NCI-H2081 treated with DMSO at 0.1 percent for 48 hours (cell line): ENCODE measurements at regions not wholly inside any gene's neighbourhood (a gene's known extent, or its start where the extent isn't known, plus 50 kb on each side); places are given as distances from the start of the nearest gene placed in this dataset.
"Not testable (repeated sequence)": the region's sequence is repeated elsewhere in the genome, so short reads cannot be mapped to it uniquely, and the experiment has no call there.

Experiments used
- DNase-seq: peaks from one replicate; lab custom pipeline; 2025; lab: John Stamatoyannopoulos, UW

DNA sequence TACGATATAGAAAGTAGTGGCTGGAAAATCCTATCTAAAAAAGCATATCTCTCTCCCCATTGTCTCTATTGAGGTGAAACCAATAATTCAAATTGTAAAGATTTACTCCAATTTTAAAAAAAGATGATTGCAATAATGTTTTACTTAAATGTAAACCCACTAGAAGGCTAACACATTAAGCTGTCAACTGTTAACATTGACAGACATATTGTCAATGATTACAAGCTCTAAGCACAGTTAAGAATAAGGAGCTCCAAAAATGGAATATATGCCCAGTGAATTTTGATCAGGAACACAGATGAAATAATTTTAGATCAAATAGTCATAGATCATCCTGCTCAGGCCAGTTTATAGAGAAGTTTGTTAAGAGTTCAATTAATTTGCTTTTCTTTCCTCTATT is 123.6 kb upstream of the NETO1 start:
- no peak for DNase-seq

DNA sequence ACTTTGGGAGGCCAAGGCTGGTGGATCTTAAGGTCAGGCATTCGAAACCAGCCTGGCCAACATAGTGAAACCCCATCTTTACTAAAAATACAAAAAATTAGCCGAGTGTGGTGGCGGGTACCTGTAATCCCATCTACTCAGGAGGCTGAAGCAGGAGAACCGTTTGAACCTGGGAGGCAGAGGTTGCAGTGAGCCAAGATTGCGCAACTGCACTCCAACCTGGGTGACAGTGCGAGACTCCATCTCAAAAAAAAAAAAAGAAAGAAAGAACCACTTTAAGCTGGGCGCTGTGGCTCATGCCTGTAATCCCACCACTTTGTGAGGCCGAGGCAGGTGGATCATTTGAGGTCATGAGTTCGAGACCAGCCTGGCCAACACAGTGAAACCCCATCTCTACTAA is 119.8 kb upstream of the NETO1 start:
- DNase-seq = not testable (repeated sequence)

DNA sequence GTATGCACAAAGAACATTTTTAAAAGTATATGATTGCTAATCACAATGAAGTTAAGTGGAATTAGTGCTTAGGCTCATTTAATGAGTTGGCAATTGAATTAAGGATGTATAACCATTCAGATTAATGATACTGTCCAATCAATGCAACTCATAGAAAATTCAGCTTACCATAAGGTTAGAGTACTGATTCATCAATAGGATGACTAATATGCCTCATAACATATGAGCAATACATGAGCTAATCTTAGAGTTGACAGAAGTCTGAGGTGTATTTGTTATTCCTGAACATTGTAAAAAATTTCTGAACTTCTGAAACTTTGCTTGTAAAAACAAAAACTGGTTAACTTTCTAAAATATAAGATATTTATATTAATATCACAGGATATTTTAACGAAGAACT is 118.3 kb upstream of the NETO1 start:
- DNase-seq = no peak

DNA sequence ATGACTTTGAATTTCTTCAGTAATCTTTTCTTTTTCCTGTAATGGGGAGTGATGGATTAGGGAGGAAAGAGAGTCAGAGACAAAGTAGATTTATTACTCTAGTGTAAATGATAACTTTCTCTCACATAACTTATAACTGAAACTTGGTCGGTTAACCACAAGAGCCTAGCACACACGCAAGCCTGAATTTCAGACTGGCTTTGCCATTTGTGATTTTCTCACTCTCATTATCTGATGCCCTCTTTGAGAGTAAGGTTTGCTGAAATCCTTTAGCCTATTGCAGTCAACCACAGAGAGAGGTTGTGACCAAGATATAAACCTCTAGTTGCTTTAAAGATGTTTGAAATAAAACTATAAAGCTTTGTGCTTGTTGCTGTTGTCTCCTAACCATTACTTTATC is 117.9 kb upstream of the NETO1 start:
- no peak for DNase-seq

DNA sequence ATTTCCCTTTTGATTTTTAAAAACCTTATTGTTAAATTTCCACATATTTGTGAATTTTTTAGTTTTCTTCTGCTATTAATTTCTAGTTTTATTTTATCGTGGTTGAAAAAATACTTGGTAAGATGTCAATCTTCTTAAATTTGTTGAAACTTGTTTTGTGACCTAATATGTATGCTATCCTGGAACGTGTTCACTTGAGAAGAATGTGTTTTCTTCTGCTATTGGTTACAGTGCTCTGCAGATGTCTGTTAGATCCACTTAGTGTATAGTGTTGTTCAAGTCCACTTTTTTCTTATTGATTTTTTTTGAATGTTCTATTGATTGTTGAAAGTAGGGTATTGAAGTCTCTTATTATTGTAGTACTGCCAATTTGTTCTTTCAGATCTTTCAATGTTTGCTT is 116.5 kb upstream of the NETO1 start:
- DNase-seq = no peak

DNA sequence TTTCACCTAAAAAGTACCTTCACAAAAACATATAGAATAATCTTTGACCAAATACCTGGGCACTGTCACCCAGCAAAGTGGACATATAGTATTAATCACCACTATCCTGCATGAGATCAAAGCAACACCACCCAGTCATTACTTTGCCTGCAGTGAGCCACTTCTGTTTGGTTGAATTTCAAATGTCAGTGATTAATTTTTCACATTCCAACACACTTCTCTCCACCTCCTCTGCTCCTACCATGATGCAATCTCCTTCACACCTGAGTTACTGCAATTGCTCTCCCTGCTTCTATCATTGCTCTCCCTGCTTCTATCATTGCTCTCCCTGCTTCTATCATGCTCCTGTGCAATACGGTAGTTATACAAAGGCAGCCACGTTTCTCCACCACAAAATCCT is 106.1 kb upstream of the NETO1 start:
- no peak for DNase-seq

DNA sequence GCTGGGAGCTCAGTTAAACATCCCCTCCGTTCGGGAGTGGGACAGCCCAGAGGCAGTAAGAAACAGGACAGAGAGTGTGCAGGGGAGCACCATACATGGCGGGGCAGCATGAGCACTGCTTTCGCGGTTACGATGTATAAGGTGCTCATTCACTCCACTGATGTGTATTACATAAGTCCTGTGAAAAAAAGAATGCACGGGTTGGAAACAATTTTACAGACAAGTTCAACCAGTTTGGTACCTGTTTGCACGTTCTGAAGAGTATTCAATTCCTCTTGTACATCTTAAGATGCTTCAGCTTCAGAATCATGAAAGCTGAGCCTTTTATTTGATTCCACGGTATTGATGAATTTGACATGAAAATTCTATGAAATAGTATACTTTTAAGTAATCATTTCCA is 97.8 kb upstream of the NETO1 start:
- no peak for DNase-seq

DNA sequence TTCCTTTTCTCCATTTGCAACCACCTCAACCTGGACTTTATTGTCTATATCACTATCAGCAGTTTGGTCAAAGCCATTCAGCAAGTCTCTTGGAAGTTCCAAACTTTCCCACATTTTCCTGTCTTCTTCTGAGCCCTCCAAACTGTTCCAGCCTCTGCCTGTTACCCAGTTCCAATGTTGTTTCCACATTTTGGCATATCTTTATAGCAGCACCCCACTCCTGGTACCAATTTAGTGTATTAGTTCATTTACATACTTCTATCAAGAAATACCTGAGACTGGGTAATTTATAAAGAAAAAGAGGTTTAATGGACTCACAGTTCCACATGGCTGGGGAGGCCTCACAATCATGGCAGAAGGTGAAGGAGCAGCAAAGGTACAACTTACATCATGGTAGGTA is 90.4 kb upstream of the NETO1 start:
- DNase-seq = not testable (repeated sequence)

DNA sequence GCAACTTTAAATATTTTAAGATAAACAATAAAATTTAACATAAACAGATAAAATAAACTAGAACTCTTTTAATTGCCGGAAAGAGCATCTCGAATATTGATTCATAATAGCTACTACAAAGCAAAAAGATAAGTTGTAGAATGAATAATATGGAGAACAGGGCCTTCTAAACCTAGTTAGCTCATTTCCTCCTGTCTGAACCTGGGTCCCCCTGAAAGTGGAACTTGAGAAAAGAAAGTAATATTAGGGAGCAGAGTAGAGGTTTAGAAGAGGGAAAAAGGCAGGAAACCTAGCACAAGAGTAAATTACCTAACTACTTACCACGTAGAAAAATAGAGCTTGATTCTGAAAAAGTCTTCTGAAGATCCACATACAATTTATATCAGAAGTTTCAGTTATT is 80.7 kb upstream of the NETO1 start:
- DNase-seq = no peak

DNA sequence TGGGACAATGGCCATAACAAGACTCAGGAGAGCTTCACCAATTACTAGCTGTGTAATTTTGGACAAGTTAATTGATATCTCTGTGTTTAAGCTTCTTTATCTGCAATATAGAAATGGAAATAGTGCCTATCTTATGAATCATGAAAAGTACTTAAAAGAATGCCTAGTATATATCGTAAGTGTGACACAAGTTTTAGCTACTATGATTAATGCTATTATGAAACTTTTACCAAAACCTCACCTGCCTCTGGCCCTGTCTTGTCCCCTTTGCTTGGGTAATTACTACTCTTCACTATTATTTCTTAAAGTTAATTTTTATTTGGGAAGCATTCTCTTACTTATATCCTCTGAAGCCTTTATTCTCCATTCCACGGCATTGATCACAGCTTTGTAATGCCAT is 75.0 kb upstream of the NETO1 start:
- DNase-seq = no peak

DNA sequence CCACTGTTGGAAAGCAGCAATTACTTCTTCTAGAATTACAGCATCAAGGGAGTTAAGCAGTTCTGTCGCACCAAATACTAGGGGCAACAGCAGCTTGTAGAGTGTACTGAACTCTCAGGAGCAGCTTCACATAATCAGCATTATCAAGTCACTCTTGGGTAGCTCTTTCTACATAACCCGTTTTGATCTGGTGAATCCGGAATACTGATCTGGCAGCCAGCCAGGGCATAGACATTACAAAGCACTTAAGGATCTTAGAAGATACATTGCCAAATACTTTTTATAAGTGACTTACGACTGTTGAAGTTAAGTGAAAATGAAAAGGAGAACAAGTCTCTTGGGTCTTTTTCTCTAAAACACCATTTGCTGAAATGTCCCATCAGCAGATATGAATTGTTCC is 73.2 kb upstream of the NETO1 start:
- DNase-seq = no peak

DNA sequence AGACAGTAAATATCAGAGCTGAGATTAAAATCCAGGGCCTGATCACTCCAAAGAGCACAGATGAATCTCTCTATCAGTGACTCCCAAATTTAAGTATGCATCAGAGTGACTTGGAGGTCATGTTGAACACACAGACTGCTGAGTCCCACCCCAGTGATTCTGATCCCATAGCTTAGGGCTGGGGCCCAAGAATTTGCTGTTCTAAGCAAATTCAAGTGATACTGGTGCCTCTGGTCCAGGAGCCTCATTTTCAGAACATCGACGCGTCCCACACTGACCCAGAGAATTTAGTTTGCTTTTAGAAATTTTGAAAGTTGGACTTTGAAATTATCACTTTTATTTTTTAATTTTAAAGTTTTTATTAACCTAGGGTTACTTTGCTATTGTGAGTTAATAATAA is 72.7 kb upstream of the NETO1 start:
- no peak for DNase-seq

DNA sequence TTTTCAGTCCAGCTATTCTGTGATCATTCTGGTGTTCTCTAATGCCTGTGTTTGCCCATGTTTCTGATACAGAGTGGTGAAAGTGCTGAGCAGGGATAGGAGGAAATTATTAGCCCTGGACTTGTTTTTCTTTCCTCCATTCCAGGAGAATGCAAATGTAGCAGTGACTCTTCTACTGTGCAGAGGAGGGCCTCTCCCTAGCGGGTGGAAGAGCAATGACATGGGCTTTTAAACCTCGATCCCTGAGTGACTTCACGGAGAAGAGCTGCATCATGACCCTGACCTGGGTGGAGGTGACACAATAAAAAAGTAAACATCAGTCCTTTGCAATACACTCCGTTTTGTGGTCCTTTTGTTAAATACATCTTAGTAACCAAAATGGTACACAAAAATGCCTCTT is 68.0 kb upstream of the NETO1 start:
- DNase-seq = no peak

DNA sequence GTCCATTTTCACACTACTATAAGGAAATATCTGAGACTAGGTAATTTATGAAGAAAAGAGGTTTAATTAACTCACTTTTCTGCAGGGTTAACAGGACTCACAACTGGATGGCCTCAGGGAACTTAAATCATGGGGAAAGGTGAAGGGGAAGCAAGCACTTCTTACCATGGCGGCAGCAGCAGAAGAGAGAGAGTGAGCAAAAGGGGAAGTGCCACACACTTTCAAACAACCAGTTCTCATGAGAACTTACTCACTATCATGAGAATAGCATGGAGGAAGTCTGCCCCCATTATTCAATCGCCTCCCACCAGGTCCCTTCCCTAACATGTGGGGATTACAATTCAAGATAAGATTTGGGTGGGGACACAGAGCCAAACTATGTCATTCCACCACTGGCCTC is 55.1 kb upstream of the NETO1 start:
- DNase-seq = no peak
